GM21360 (cell line): ENCODE measurements at regions not wholly inside any gene's neighbourhood (a gene's known extent, or its start where the extent isn't known, plus 50 kb on each side); places are given as distances from the start of the nearest gene placed in this dataset.

Experiments used
- ATAC-seq: cut with Tn5 transposase; IDR thresholded peaks from one replicate; pipeline ENCODE4 v1.9.1; 2021; ENCODE audit warnings: mild to moderate bottlenecking, moderate library complexity; ENCODE audit not compliant: unreplicated experiment

- ATAC-seq = no peak
These were observed 56.2 kb upstream of the PEX5L start for GRCh38 chr3:180092889-180093288.

GRCh38 chr3:180093535-180093934, 56.8 kb upstream of the PEX5L start:
- ATAC-seq = no peak

- no peak for ATAC-seq
These were observed 60.9 kb upstream of the PEX5L start for GRCh38 chr3:180097626-180098025.

- no peak for ATAC-seq
These were observed 65.4 kb upstream of the PEX5L start for GRCh38 chr3:180102134-180102533.

- ATAC-seq = no peak
These were observed 65.9 kb upstream of the PEX5L start for GRCh38 chr3:180102604-180103003.

GRCh38 chr3:180116203-180116602, 79.5 kb upstream of the PEX5L start:
- no peak for ATAC-seq

- ATAC-seq = no peak
These were observed 79.9 kb upstream of the PEX5L start for GRCh38 chr3:180116658-180117057.

- no peak for ATAC-seq
These were observed 80.8 kb upstream of the PEX5L start for GRCh38 chr3:180117381-180118163.

- ATAC-seq = no peak
These were observed 82.8 kb upstream of the PEX5L start for GRCh38 chr3:180119567-180119966.

GRCh38 chr3:180123928-180124327, 87.2 kb upstream of the PEX5L start:
- no peak for ATAC-seq

GRCh38 chr3:180131169-180131568, 94.4 kb upstream of the PEX5L start:
- ATAC-seq = no peak

GRCh38 chr3:180135101-180135500, 98.4 kb upstream of the PEX5L start:
- no peak for ATAC-seq

GRCh38 chr3:180138871-180139270, 102.1 kb upstream of the PEX5L start:
- no peak for ATAC-seq

GRCh38 chr3:180142041-180142440, 105.3 kb upstream of the PEX5L start:
- no peak for ATAC-seq

GRCh38 chr3:180142472-180142871, 105.7 kb upstream of the PEX5L start:
- ATAC-seq = no peak

GRCh38 chr3:180161770-180162169, 125.0 kb upstream of the PEX5L start:
- ATAC-seq = no peak

- ATAC-seq = no peak
These were observed 138.8 kb upstream of the PEX5L start for GRCh38 chr3:180175572-180175971.

- no peak for ATAC-seq
These were observed 139.3 kb upstream of the PEX5L start for GRCh38 chr3:180176059-180176458.

GRCh38 chr3:180177255-180177654, 140.5 kb upstream of the PEX5L start:
- ATAC-seq = no peak

GRCh38 chr3:180179562-180179961, 142.8 kb upstream of the PEX5L start:
- no peak for ATAC-seq

GRCh38 chr3:180180795-180181194, 144.1 kb upstream of the PEX5L start:
- no peak for ATAC-seq

- no peak for ATAC-seq
These were observed 144.7 kb upstream of the PEX5L start for GRCh38 chr3:180181387-180181786.

- no peak for ATAC-seq
These were observed 146.6 kb upstream of the PEX5L start for GRCh38 chr3:180183346-180183745.
